Thoracic aorta (tissue), 2 donors: ENCODE measurements at regions not wholly inside any gene's neighbourhood (a gene's known extent, or its start where the extent isn't known, plus 50 kb on each side); places are given as distances from the start of the nearest gene placed in this dataset.

Source experiments
- ATAC-seq: fragments of 150-250 bp; one replicate; pipeline ENCODE4 v1.8.0; 2017; ENCODE audit warnings: low read depth; ENCODE audit not compliant: insufficient number of reproducible peaks, low FRiP score
- DNase-seq: peaks from one replicate; pipeline ENCODE4 v3.0.0-alpha.2; 2020; ENCODE audit warnings: low spot score
- H3K27ac ChIP-seq, 2 donors: fragments of 200-600 bp; sonication (generic); 1 replicate in 1 of 2; 2 replicates in 1 of 2; pipeline ENCODE4 v1.5.1; 2016; ENCODE audit warnings: mild to moderate bottlenecking in 2 of 2, moderate library complexity in 2 of 2
- H3K27me3 ChIP-seq: fragments of 200-600 bp; sonication (generic); replicated peaks from 2 replicates; pipeline ENCODE4 v1.6.0; 2016; ENCODE audit warnings: mild to moderate bottlenecking; ENCODE audit not compliant: insufficient read depth
- H3K36me3 ChIP-seq: fragments of 200-600 bp; sonication (generic); one replicate; pipeline ENCODE4 v1.5.1; 2016
- H3K4me1 ChIP-seq, 2 donors: fragments of 200-600 bp; sonication (generic); 1 replicate in 1 of 2; 2 replicates in 1 of 2; pipeline versions ENCODE4 v1.5.1 to v1.6.0; 2016; ENCODE audit warnings: low read depth in 2 of 2, mild to moderate bottlenecking in 1 of 2; ENCODE audit not compliant: control insufficient read depth in 1 of 2
- H3K4me3 ChIP-seq: fragments of 200-600 bp; sonication (generic); 2 replicates; pipeline ENCODE4 v1.5.1; 2016; ENCODE audit warnings: mild to moderate bottlenecking
- H3K9me3 ChIP-seq: fragments of 200-600 bp; sonication (generic); 2 replicates; pipeline ENCODE4 v1.5.1; 2016
- TF ChIP-seq, protein P1 (sequence below): fragments of 200-600 bp; sonication (generic); IDR thresholded peaks from one replicate; pipeline ENCODE4 v1.5.1; 2019; ENCODE audit warnings: antibody characterized with exemption

DNA sequence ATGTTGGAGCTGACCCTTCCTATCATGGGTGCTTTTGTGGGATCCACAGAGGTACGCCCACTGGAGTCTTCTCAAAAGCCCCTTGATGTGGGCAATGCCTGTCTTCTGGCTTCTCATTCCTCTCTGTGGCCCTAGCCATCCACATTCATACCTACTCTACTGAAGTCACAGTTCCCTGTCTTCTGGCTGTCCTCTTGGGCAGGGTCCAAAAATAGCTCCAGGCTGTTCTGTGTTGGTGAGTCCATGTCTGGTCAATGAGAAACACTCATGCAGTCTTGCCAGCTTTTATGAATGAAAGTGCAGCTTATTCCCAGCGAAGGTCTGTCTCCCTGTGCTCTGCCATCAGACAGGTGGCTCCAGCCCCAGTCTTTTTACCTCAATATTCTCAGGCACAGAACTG is 135.9 kb upstream of the MDM1 start:
- Histone ChIP-seq H3K4me3 (no peak overlapping the region), H3K27me3 (no peaks in the 10 kb centered on the region), H3K36me3 (no peaks in the 10 kb centered on the region), H3K27ac (no peak overlapping the region), H3K4me1 (no peaks in the 10 kb centered on the region), H3K9me3 (no peaks in the 10 kb centered on the region)
- no peak for DNase-seq
- ATAC-seq = no peak
- TF ChIP-seq, protein P1, sequence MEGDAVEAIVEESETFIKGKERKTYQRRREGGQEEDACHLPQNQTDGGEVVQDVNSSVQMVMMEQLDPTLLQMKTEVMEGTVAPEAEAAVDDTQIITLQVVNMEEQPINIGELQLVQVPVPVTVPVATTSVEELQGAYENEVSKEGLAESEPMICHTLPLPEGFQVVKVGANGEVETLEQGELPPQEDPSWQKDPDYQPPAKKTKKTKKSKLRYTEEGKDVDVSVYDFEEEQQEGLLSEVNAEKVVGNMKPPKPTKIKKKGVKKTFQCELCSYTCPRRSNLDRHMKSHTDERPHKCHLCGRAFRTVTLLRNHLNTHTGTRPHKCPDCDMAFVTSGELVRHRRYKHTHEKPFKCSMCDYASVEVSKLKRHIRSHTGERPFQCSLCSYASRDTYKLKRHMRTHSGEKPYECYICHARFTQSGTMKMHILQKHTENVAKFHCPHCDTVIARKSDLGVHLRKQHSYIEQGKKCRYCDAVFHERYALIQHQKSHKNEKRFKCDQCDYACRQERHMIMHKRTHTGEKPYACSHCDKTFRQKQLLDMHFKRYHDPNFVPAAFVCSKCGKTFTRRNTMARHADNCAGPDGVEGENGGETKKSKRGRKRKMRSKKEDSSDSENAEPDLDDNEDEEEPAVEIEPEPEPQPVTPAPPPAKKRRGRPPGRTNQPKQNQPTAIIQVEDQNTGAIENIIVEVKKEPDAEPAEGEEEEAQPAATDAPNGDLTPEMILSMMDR = no peak

DNA sequence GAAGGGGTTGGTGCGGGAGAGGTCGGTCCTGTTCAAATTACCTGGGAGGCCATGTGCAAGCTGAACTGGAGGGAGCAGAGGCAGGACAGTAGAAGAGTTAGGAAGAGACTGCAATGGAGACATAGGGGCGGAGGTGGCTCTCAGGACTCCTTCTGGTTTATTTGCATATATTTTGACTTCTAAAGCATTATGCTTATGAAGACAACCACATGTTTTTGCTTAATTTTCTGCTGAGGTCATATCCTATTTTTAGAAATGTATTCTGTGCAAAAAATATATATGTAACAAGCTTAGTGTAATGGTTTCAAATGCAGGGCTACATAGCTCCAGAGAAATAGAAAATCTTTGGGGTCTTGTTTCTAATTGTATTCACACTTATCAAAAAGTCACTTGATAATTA is 137.0 kb upstream of the MDM1 start:
- Histone ChIP-seq H3K27me3 (no peaks in the 10 kb centered on the region), H3K4me1 (no peaks in the 10 kb centered on the region), H3K4me3 (no peak overlapping the region), H3K27ac (no peak overlapping the region), H3K9me3 (no peaks in the 10 kb centered on the region), H3K36me3 (no peaks in the 10 kb centered on the region)
- TF ChIP-seq, protein P1 = no peak
- no peak for ATAC-seq
- DNase-seq = no peak

DNA sequence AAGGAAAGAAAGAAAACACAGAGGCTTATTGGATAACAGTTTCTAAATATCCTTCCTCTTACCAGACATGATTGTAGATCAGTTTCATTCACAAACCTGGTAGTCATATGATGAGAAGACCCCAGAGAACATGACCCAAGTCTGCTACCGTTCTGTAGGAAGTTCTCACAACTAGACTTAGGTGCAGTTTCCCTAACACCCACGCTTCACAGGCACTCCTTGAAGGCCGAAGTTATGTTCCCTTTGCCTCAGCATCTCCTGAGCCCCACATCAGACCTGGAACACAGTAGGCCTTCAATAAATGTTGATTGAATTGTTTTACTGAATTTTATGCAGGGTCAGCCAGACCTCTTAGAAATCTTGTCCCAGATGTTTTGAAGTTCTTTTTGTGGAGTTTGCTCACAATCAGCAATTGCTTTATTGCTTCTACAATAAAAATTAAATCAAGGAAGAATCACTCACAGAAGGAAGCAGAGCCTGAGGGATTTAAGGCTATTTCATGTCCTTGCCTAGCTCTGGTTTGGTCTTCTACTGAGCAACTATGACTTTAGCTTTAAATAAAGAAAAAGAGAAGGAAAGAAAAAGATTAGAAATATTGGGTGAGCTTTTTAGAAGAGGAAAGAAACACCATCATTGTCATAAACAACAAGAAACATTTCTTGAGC is 138.6 kb upstream of the MDM1 start:
- no peak overlapping the region for H3K27ac ChIP-seq
- ATAC-seq (no peak), DNase-seq (no peak)
- H3K9me3 ChIP-seq = no peaks in the 10 kb centered on the region
- no peak overlapping the region for H3K4me3 ChIP-seq
- no peaks in the 10 kb centered on the region for H3K36me3 ChIP-seq
- no peaks in the 10 kb centered on the region for H3K4me1 ChIP-seq
- TF ChIP-seq, protein P1 = no peak
- no peaks in the 10 kb centered on the region for H3K27me3 ChIP-seq

DNA sequence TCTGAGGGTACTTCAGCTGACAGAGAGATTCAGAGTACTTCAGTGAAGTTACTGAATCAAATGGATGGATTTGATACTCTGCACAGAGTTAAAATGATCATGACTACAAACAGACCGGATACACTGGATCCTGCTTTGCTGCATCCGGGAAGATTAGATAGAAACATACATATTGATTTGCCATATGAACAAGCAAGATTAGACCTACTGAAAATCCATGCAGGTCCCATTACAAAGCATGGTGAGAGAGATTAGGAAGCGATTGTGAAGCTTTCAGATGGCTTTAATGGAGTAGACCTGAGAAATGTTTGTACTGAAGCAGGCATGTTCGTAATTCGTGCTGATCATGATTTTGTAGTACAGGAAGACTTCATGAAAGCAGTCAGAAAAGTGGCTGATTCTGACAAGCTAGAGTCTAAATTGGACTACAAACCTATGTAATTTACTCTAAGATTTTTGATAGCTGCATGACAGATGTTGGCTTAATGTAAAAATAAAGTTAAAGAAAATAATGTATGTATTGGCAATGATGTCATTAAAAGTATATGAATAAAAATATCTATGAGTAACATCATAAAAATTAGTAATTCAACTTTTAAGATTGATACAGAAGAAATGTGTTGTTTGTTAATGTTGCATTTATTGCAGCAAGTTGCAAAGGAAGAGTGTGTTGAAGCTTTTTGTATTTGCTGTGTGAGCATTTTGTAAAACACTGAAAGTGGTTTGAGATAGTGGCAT is 136.1 kb upstream of the RAP1B start:
- Histone ChIP-seq H3K4me1 (peaks cover 2 to 8% of the 10 kb centered on the region in 2 donors), H3K4me3 (no peak overlapping the region), H3K9me3 (no peaks in the 10 kb centered on the region), H3K27me3 (no peaks in the 10 kb centered on the region), H3K27ac (no peak overlapping the region), H3K36me3 (no peaks in the 10 kb centered on the region)
- DNase-seq (no peak), ATAC-seq (no peak)
- TF ChIP-seq, protein P1 = no peak

DNA sequence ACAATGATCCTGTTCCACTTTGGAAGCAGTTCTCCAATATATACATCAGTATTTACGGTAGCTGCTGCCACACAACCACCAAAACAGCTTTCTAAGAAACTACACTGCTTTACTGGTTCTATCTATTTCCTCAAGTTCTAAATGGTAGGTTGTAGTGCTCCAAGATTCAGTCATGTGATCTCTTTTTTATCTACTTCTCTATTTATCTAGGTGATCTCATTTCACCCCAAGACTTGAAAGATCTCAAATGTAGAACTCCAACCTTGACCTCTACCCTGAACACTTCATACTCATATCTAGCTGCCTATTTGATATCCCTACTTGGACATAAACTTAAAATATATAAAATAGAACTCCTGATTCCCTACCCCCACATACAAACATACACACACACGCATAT is 133.9 kb upstream of the RAP1B start:
- Histone ChIP-seq H3K9me3 (no peaks in the 10 kb centered on the region), H3K36me3 (no peaks in the 10 kb centered on the region), H3K4me3 (no peak overlapping the region), H3K4me1 (peaks cover 2 to 8% of the 10 kb centered on the region in 2 donors), H3K27me3 (no peaks in the 10 kb centered on the region), H3K27ac (no peak overlapping the region)
- DNase-seq = no peak
- ATAC-seq = no peak
- TF ChIP-seq, protein P1 = no peak
